ENCODE measurements at regions not wholly inside any gene's neighbourhood (a gene's known extent, or its start where the extent isn't known, plus 50 kb on each side); places are given as distances from the start of the nearest gene placed in this dataset.
"Not testable (repeated sequence)": the region's sequence is repeated elsewhere in the genome, so short reads cannot be mapped to it uniquely, and the experiment has no call there.

DNA sequence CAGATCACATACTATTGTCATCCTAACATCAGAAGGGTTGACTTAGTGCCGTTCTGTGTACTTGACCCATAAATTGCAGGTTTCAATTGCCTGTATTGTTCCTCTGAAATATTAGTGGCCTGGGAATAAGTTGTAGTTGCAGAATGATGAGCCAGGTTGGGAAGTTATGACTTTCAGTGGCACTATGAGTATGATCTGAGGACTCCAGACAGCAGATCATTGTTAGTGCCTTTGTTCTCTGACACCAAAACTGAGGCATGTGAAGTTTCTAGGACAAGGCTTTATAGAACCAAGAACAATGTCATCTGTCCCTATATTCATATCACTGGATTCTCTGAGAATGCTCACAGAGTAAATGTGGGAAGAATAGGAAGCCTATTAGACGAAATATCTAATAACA is 403.7 kb downstream of the STK39 start:
- DNase-seq (ENCODE audit: low read depth), result no peak

DNA sequence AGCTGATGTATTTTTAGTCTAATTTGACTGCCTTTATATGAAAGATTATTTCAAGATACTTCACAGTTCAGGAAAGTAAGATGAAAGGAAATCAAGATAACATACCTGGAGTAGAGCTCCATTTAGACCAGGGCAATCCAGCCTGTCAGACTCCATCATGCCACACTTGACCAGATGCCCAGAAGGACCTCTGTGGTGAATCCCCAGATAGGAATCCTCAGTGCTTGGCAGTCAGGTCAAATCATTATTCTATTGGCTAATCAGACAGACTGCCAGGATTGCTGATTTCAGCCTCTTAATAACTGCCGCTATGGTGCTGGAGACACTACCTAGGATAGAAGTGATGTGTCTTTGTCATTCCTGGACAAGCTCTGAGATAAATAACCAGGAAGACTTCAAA is 404.2 kb downstream of the STK39 start:
- no peak for DNase-seq (ENCODE audit: low read depth)

DNA sequence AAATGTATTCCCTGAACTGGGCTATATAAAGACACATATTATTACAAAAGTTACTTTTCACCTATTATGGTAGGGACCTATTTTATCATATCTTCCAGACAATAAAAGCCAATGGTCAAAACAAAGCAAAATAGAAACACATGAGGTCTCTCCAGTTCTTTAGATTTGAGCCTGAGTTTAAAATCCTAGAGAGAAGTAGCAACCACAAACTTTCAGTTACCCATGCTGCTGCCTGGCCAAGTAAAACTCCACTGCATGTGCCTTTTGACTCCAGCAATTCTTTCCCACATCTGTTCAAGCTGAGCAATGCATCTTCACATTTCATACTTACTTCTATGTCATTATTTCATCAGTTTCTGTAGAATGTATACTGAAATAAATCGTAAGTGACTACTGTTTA is 405.3 kb downstream of the STK39 start:
- DNase-seq (ENCODE audit: low read depth), result no peak

DNA sequence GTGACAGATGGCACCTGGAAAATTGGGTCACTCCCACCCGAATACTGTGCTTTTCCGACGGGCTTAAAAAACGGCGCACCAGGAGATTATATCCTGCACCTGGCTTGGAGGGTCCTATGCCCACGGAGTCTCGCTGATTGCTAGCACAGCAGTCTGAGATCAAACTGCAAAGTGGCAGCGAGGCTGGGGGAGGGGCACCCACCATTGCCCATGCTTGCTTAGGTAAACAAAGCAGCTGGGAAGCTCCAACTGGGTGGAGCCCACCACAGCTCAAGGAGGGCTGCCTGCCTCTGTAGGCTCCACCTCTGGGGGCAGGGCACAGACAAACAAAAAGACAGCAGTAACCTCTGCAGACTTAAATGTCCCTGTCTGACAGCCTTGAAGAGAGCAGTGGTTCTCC is 412.1 kb downstream of the STK39 start:
- DNase-seq (ENCODE audit: low read depth), result not testable (repeated sequence)

DNA sequence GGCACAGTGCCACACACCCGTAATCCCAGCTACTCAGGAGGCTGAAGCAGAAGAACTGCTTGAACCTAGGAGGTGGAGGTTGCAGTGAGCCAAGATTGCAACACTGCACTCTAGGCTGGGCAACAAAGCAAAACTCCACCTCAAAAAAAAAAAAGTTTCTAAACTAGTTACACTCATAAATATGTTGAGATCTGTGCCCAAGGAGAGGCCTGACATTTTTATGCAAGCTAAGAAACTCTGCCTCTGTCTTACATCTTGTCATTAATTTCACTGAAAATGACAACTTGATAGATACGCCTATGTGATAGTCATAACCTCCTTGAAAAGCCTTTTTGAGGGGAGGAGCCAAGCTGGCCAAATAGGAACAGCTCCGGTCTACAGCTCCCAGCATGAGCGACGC is 412.7 kb downstream of the STK39 start:
- DNase-seq (ENCODE audit: low read depth), result no peak

DNA sequence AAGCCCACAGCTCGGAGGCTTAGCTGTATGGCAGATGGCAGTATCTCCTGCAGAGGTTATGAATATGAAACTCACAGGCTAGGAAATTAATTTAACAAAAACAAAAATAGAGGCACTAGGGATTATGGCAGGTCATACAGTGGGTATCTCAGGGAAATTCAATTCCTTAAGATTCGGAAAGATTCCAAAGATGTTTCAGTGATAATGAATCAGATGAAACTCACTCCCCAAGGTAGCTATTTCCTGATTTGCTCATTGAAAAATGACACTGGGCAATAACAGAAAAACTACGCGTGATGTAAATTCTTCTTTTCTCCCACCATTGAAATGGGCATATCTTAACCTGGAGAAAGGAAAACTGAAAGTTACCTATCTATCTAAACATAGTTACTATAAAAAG is 414.1 kb downstream of the STK39 start:
- DNase-seq (ENCODE audit: low read depth), result no peak

DNA sequence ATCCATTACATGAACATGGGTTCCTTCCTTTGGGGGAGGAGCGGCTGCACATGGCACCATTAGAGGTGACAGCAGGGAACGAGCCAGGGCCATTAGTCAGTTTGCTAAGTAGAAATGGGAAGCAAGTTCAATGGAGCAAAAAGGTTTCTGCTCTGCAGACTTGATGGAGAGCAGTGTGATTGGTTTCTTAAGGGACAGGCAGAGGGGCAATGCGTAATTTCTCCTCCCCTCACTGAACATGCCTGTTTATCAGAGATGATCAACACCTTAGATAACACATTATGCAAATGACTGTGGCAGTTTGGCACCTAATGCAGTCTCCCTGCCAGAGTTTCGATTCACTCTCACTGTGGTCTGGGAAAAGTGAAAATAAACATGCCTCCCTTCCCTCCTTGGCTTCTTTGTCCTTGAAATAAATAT is 414.5 kb downstream of the STK39 start:
- no peak for DNase-seq (ENCODE audit: low read depth)

DNA sequence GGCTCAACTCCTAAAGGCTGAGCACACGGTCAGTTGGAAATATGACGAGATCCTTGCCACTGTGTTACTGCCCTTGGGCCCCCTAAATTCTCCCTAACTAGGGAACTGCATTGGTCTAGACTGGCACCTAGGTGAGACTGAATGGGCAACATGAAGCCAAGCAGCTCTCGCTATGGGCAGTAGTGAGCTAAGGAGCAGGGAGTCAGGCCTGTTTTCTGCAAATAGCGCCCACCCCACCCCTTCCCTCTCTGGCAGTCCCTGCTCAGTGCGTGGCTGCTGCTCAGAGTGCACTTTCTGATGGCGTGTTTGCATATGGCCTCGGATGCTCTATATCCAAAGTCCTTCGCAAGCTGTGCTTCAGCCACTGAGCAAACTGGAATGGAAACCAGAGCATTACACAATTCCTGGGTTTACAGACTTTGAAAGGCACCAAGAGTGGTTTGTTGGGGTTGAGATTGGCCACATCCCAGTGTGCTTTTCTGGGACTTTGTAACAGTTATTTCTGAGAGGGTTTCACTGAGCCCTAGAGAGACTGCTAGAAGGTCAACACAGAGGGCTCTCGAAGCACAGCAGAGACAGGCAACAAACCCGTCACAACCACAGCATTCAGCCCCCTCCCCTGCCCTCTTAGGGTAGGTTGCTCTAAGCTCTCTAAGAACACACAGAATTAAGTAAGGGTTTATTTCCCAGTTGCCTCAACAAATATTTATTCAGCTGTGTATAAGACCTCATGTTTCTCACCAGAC is 419.9 kb downstream of the STK39 start:
- no peak for DNase-seq (ENCODE audit: low read depth)

DNA sequence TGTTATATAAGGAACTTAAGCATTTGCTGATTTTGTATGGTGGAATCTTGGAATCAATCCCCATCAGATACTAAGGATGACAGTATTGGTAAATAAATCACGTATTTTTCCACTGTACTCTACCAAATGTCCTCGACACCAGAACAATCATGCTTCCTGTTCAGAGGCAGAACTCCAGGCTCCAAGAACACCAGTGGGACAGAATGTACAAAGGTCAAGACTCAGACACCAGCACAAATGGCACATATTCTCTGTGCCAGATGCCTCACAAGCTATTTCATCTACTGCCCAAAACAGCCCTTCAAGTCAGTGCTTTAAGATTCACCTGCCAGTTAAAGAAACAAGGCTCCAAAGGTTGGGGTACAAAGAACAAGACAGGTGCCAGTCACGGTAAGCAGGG is 420.5 kb downstream of the STK39 start:
- DNase-seq (ENCODE audit: low read depth), result no peak

DNA sequence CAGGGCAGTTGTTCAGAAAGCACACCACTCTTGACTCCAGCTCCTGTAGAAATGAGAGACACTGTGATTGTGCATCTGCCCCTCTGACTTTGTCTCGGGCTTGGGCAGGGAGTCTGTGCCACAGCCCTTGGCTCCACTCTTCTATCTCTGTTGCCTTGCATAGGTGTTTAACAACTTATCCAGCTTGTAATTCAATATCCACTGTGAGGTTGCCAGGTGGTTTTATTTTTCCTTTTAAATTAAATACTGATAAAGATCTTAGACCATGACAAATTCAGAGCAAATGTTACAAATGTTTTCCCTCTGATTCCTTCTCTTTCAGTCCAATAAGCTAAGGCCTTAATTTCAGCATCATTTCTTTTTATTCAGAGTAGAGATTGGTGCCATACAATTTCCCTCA is 421.7 kb downstream of the STK39 start:
- DNase-seq (ENCODE audit: low read depth), result no peak

DNA sequence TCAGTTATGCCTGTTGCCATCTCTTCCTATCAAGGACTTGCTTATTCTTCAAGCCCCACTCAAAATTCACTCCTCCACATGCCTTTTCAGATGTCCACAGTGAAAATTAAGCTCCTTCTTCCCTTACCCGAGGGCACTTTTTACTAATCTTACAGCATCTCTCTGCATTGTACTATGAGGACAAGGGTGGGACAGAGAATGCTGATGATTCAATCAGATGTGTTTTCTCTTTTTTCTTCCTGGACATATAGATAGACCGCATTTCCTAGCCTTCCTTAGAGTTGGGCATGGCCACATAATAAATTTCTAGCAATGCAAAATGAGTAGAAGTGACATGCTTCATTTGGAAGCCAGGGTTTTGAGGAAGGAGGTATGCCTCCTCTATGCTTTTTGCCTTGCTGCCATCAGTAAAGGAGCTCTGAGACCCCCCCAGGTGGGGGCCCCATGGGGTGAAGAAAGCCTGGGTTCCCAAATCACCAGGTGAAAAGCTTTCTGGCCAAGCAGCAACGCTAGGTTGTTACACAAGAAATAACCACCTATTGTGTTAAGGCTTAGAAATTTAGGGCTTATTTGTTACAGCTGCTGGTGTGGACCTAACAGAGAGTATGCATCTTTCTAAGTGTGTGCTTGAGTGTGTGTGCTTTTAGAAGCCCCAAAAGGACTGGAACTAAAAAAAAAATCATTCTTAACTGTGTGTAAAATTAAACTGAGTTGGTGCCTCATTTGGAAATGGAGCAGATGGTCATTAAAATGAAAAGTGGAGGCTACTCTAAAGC is 424.5 kb downstream of the STK39 start:
- DNase-seq (ENCODE audit: low read depth), result no peak

DNA sequence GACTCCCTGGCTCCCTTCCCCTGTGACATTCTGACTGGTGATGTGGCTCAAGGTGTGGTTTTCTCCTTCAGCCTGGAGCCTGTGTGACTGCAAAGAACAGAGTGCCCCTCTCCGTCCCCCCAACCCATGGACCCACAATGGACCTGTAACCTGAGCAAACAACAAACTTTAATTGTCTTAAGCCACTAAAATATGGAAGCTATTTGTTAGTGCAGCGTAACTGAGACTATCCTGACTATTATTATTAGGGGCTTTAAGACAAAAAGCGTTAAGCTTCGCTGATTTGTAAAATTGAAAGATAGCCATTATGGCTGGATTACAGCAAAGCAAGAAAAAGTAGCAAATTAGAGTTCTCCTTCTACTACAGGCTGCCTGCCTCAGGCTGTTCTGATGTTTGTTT is 426.9 kb downstream of the STK39 start:
- no peak for DNase-seq (ENCODE audit: low read depth)

DNA sequence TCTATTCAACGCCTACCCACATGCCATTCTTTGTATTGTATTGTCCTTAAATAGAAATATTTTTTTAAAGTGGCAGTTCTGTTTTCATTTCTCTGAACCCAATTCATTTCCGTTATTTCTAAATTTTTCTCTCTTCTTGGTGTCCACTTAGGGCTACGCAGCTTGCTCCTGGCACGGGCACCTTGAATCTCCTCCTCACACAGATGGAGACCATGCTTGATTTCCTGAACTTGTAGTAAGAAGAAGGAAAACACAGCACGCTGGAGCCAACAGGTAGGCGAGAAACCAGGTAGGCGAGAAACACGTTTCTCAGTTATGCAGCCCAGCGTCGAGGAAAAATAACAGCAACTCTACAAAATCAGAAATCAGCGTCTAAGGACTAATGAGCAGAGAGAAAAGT is 428.9 kb downstream of the STK39 start:
- DNase-seq (ENCODE audit: low read depth), result no peak

DNA sequence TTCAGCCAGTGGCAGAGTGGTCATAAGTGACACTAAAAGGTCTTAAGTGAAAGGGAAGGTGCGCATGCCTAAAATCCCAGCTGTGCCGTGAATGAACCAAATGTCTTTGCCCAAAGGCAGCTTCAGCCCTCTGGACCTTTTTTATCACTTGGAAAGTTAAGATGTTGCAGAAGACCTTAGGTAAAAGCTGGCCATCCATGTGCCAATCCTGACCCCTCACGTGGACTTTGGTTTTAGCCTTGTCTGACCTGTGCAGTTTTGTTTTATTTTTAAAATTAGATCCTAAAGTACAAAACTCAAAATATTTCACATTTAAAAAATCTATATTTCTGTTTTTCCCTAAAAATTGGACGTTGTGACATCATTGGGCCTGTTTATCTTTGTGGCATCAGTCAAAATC is 429.5 kb downstream of the STK39 start:
- no peak for DNase-seq (ENCODE audit: low read depth)

DNA sequence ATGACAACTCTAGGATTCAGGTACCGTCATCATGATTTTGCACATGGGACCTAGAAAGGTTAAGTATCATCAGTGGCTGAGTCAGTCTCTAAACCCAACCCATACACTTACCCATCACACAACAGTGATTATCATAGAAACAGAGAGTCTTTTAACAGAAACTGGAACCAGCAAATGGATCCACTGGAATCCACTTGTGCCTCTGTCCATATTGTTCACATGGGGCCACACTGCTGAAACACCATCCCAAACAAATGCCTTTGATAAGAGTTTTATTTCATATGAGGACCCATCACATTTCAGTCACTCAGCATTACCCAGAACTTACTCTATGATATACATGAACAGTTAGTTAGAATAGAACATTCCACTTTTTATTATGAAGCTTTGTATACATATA is 430.0 kb downstream of the STK39 start:
- no peak for DNase-seq (ENCODE audit: low read depth)

DNA sequence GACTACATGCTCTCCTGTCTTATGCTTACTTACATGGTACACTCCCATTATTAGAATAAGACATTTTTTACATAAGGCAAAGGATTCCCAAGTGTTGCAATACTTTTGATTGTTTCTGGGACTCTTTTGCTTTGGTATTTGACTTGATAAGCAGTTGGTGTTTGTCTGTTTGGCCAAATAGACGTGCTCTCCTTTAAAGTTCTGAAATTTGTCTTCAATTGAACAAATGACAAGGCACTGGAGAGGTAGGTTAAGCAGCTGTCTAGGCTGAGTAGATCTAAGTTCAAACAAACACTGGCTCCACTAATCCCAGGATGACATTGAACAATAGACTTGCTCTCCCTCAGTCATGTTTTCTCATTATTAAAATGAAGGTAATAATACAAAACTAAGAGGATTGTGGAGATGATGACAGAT is 430.5 kb downstream of the STK39 start:
- DNase-seq (ENCODE audit: low read depth), result no peak

DNA sequence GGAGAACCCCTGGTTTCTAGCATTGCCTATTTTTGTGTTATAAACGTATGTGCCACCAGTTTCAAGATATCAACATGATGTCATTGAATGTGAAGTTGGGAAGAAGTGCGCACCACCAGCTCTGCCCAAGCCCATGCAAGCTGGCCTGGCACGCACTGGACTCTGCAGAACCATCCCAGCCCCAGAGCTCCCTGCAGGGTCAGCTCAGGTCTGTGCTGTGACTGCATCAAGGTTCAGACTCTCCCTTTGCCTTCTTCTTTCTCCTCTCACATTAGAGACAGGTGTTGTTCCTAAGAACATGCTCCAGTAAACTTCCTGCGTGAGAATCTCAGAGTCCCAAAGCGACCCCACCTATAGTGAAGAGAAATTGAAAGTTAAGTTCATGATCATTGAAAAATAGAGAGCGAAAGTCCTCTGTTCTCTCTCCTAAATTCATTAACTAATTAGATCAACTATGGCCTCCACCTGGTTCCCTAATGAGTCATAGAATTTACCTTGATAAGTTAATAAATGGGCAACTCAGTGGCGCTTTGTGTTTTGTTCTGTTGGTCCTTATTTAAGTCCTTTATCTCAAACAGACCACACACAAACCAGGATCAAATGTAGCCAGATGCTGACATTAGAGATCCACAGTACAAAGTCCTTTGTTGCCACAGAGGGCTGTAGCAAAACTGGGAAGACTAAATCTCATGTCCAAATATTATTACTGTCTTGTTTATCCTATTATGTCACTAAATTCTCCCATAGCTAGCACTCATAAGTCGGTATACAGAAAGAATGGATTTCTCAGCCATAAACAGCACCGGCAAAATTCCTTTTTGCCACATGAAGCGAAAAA is 432.3 kb downstream of the STK39 start:
- DNase-seq (ENCODE audit: low read depth), result no peak

DNA sequence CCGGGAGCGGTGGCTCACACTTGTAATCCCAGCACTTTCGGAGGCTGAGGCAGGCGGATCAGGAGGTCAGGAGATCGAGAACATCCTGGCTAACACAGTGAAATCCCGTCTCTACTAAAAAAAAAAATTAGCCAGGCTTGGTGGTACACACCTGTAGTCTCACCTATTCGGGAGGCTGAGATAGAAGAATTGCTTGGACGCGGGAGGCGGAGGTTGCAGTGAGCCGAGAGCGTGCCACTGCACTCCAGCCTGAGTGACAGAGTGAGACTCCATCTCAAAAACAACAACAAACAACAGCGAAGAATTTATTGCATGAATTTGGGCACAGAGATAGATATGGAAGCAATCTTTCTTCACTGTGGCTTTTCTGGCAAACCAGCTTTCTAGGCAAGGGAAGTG is 432.9 kb downstream of the STK39 start:
- DNase-seq (ENCODE audit: low read depth), result not testable (repeated sequence)

DNA sequence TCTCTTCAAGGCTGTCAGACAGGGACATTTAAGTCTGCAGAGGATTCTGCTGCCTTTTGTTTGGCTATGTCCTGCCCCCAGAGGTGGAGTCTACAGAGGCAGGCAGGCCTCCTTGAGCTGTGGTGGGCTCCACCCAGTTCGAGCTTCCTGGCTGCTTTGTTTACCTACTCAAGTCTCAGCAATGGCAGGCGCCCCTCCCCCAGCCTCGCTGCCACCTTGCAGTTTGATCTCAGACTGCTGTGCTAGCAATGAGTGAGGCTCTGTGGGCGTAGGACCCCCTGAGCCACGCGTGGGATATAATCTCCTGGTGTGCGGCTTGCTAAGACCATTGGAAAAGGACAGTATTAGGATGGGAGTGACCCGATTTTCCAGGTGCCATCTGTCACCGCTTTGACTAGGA is 437.6 kb downstream of the STK39 start:
- DNase-seq (ENCODE audit: low read depth), result not testable (repeated sequence)

DNA sequence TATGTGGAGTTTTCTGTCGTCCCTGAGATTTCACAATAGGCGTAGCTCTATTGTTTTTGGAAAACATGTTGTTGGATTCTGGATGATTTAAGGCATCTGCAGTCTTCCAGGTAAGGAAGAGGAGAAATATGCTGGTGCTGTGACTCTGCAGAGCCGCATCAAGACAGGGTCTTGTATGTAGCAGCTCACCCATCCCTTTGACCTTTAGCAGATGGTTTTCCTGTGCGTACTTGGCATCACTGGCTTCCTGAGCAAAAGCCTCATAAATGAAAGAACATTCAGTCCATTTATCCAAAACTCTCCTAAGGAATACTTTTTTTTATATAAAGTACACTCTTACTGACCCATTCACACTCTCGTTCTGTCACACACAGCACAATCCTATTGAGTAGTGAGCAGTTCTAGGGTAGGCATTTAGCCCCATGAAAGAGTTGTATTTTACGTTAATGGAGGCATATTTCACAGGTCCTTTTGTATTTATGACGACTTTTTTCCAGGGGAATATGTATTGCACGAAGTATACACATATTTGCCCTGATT is 443.9 kb downstream of the STK39 start:
- DNase-seq (ENCODE audit: low read depth), result no peak

DNA sequence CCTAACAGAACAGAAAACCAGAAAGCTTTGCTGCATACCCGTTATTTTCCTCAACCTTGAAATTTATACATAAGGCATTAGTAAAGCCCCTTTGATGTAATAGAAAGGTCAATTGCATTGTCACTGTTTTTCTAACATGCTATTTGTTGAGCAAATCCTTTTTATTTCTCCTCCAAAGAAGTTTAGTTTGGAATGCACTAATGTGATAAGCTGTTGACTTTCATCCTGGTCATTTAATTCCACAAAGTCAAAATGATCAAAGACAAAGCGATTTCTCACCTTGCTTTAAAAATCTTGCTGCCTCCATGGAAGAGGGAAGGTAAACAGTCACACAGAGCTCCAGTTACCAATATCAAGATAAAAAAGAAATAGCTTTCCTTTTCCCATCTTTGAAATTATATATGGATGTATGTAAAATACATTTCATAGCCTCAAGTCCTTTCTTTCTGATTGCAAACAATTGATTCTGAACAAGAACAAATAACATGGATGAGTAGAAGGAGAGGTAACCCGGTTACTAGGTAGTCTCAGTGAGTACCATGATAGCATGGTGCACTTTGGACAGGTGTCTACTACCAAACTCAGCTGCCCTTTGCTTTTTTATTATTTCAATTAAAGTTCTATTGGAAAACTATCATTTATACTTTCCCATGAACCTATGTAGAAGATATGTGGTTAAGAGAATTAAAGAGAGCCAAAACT is 452.7 kb downstream of the STK39 start:
- no peak for DNase-seq (ENCODE audit: low read depth)

DNA sequence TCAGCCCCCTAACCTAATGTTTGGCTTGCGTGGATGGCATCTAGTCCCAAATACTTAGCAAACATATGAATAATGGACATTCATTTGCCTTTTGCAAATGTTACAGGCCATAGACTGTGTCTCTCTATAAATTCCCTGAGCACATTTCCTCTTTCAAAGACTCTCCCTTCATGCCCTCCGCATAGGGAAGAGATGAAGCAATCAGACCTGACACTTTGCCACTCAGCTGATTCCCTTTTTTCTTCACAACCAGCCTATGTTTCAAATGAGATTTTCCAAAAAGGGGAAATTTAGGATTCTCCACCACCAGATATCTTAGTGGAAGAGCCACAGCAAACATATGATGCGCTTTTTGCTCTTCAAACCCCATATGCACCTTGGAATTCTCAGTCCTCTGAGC is 453.7 kb downstream of the STK39 start:
- DNase-seq (ENCODE audit: low read depth), result no peak

Measured in amniotic epithelial cell (primary cell).